ENCODE measurements at regions not wholly inside any gene's neighbourhood (a gene's known extent, or its start where the extent isn't known, plus 50 kb on each side); places are given as distances from the start of the nearest gene placed in this dataset.

GRCh38 chr7:387132-388022 lies 97.4 kb downstream of the FOXL3 start:
- no peak for DNase-seq

GRCh38 chr7:388023-388960 lies 98.3 kb downstream of the FOXL3 start:
- DNase-seq = no peak

GRCh38 chr7:388961-389701 lies 99.2 kb downstream of the FOXL3 start:
- DNase-seq = no peak

GRCh38 chr7:389911-390601 lies 100.1 kb downstream of the FOXL3 start:
- no peak for DNase-seq

GRCh38 chr7:390761-391410 lies 100.9 kb downstream of the FOXL3 start:
- no peak for DNase-seq

- no peak for DNase-seq
These were observed 101.5 kb downstream of the FOXL3 start for GRCh38 chr7:391411-391951.

- DNase-seq = no peak
These were observed 102.1 kb downstream of the FOXL3 start for GRCh38 chr7:391961-392524.

DNA sequence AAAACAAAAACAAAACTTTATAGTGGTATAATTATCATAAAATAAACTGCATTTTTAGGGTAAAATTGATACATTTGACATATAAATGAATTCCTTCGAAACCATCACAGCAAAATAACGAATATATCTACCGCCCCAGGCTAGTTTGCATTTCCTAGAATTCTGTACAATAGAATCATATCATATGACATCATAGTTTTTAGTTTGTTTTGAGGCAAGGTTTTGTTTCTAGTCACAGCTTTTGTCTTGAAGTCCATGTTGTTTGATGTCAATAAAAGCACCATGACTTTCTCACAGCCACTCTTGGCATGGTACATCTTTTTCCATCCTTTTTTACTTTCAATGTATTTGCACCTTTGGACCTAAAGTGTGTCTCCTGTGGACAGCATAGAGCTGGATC lies 102.9 kb downstream of the FOXL3 start:
- no peak for DNase-seq

DNA sequence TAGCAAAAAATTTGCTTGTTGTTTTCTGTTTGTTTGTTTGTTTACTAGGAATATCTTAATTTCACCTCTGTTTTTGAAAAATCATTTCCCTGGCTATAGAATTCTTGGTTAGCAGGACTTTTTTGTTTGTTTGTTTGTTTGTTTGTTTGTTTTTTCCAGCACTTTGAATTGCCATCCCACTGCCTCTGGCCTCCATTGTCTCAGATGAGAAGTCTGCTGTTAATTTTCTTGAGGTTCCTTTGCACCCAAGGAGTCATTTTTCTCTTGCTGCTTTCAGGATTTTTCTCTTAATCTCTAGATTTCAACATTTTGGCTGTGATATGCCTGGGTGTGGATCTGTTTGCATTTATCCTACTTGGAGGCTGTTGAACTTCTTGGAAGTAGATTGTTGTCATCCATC lies 105.7 kb downstream of the FOXL3 start:
- no peak for DNase-seq

- DNase-seq = no peak
These were observed 108.9 kb downstream of the FOXL3 start for GRCh38 chr7:398888-399287.

DNA sequence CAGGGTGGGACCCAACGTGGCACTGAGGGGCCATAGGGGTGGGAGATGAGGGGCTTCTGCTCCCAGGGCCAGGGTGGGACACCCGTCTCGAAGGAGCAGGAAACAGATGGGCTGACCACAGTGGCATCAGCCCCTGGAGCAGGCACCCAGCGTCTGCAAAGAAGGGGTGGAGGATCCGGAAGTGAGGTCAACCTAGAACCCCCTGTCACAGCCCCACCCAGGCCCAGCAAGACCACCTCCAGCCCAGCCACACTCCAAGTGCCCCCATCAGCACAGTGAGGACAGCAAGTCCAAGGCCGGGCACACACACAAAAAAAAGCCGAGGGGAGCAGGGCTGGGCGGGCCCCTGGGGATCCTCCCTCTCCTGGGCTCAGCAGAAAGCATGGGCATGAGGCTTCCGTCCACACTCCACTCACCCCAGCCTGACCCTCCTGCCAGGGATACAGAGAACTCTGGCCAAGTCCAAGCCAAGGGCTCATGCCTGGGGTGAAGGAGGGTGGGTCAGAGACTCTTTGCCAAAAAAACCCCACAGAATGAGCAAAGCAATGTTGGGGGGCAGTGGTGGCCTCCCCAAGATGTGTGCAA lies 111.0 kb downstream of the FOXL3 start:
- DNase-seq = no peak

DNA sequence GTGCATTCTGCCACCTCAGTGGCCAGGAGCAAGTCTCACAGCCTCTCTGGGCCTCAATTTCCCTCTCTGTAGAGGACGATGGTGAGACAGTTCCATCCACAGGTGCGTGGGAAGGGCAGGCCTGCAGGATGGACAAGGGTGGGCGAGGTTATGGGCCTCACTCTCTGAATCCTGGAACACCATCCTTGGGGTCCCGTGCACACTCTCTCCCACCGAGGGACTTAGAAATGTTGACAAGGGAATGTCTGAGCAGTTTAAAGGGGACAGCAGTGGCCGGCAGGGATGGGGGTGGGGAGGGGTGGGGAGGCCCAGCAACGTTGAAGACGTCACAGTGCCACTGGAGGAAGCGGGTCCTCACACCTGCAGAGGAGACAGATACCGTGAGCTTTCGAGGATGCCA lies 111.5 kb downstream of the FOXL3 start:
- no peak for DNase-seq

- no peak for DNase-seq
These were observed 114.7 kb downstream of the PDGFA start for GRCh38 chr7:404812-405488.

GRCh38 chr7:405489-406211 lies 114.0 kb downstream of the PDGFA start:
- DNase-seq = no peak

DNA sequence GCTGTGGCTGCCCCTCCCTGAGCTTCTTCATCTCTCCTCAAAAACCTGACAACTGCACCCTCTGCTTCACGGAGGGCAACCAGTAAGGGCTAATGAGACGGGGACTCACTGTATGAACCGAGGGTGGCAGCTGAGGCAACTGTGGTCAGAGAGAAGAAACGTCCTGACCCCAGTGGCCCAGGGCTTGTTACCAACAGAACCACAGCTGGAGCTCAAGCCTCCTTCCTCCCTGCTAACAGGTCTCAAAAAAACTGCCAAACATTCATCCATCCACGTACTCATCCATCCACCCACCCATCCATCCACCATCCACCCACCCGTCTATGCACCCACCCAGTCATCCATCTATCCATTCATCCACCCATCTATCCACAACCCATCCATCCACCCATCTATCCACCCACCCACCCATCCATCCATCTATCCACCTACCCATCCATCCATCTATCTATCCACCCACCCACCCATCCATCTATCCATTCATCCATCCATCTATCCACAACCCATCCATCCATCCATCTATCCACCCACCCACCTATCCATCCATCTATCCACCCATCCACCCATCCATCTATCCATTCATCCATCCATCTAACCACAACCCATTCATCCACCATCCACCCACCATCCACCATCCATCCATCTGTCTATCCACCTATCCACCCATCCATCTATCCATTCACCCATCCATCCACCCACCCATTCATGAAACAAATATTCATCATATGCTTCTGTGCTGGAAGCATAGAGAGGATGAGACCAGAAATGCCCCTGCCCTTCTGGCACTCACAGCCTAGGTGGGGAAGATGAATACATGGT lies 111.7 kb downstream of the PDGFA start:
- no peak for DNase-seq

DNA sequence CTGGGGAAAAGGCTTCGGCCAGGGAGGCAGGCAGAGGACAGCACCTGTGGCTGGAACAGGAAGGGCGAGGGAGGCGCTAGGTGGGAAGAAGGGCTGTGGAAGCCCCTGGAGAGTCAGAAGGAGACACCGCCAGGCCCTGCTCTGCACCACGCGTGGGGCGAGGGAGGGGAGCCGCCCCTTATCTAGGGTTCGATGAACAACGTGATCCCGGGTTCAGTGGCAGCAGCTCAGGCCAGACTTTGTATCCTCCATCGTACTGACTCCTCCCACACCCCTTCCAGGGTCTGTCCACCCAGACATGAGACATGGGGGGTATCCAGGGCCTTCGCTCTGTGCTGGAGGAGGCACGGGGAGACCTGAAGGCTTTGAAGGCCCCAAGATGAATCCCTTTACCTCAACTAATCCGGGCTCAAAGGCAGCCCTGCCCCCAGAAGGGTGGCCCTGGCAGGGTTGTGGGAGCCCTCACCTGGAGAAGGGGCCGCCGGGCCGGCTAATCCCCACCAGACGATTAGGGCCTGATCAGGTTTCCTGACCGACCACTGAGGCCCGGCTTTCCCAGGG lies 110.8 kb downstream of the PDGFA start:
- DNase-seq = no peak

DNA sequence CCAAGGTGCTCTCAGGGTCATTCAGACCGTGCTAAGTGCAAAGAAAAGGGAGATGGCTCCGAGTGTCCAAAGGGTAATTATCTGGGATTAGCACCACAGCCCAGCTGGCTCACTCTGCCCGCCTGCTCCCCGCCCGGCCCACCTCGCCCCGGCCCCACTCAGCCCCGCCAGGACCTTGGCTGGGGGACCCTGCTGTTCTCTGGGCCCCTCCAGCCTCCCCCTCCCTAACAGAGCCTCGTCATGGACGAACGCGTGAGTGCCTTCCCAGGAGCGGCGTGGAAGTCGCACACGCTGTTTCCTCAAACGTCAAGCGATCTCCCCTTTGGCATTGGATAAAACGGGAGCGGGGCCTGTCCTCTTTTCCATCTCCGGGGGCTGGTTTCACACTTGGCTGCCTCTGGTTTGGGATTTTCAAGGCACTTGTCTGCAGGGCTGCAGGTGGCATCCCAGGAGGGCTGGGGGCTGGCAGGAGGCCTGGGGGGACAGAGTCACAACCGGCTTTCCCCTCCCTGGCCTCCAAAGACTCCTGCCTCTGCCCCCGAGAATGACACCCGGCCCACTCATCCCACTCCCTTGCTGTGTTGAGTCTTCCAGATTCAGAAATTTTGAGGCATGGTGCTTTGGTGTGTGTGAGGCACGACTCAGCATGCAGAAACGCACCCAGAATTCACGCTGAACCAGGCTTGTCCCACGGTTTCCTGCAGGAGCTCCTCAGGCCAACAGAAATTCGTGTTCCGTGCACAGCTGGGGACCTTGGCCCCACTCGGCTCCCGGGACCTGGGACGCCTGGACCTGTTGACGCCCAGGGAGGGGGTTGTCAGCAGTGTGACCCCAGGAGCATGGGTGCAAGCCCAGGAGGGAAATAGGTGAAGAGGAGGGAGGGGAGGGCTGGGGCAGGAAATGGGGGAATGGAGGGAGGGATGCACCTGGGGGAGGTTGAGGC lies 110.0 kb downstream of the PDGFA start:
- DNase-seq = peak; percentile 19
